ENCODE measurements at regions not wholly inside any gene's neighbourhood (a gene's known extent, or its start where the extent isn't known, plus 50 kb on each side); places are given as distances from the start of the nearest gene placed in this dataset.

DNA sequence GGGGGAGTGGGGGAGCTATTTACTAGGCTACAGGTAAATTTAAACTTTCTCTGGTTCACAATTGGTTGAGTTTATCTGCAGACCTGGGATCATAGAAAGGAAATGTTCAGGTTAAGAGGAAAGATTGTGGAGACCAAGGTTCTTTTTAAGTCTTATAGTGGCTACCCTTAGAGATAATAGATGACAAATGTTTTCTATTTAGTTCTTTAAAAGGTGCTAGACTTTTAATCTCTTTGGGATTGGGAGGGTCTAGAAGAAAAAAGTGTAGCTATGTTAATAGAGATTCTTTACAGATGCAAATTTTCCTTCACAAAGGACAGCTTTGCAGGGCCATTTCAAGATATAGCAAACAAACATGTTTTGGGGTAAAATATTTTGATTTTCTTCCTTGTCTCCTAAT, 76.0 kb downstream of the TEX13C start:
- TF ChIP-seq, protein P1, sequence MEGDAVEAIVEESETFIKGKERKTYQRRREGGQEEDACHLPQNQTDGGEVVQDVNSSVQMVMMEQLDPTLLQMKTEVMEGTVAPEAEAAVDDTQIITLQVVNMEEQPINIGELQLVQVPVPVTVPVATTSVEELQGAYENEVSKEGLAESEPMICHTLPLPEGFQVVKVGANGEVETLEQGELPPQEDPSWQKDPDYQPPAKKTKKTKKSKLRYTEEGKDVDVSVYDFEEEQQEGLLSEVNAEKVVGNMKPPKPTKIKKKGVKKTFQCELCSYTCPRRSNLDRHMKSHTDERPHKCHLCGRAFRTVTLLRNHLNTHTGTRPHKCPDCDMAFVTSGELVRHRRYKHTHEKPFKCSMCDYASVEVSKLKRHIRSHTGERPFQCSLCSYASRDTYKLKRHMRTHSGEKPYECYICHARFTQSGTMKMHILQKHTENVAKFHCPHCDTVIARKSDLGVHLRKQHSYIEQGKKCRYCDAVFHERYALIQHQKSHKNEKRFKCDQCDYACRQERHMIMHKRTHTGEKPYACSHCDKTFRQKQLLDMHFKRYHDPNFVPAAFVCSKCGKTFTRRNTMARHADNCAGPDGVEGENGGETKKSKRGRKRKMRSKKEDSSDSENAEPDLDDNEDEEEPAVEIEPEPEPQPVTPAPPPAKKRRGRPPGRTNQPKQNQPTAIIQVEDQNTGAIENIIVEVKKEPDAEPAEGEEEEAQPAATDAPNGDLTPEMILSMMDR (conservative IDR thresholded peaks at IDR 0.05; ENCODE audit: low read depth, low read length) = no peak
- H3K4me3 ChIP-seq (ENCODE audit: low read length) = no peak overlapping the region
- DNase-seq (ENCODE audit: low read depth) = no peak

DNA sequence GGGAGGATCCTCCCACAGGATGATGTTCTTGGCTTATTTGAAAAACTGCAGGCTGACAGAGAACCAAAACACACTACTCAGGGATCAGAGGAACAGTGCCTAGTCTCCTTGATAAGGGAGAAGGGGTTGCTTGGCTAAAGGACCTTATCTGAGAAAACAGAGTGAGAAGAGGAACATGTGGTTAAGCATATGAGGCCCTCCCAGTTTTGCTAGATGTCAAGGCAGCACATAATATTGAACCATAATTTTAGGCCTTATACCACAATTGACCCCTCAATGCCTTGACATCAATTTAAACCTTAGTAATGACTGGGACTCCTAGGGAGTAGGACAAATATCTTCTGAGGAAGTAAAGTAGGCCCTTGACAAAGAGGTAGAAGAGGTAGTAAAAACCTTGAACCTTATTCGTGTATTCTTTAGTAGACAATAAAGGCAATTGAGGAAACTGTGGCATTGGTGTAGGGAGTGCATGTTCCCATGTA, 79.3 kb downstream of the TEX13C start:
- TF ChIP-seq, protein P1 (conservative IDR thresholded peaks at IDR 0.05; ENCODE audit: low read depth, low read length) = no peak

DNA sequence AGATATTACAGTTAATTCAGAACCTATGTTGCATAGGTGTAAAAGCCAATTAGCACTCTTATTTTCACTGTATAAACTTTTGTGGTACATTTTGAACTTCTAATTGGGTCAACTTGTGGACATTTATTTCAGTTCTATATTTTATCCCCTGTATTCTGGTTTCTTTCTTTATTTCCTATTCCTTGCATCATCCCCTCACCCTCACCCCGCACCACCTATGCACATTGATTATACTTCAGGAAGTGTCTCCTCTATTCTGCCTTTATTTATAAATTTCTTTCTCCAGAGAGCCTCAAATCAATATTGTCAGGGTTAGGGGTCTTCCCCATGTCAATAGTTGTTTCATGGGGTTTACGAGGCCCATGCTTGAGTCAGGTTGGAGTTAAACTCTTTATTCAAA, 83.1 kb downstream of the TEX13C start:
- no peak overlapping the region for H3K4me3 ChIP-seq (ENCODE audit: low read length)
- DNase-seq (ENCODE audit: low read depth) = no peak
- TF ChIP-seq, protein P1 (conservative IDR thresholded peaks at IDR 0.05; ENCODE audit: low read depth, low read length) = no peak

More for the DNA sequence above, 79.3 kb downstream of the TEX13C start:
- no peak for DNase-seq (ENCODE audit: low read depth)
- H3K4me3 ChIP-seq (ENCODE audit: low read length) = no peak overlapping the region

DNA sequence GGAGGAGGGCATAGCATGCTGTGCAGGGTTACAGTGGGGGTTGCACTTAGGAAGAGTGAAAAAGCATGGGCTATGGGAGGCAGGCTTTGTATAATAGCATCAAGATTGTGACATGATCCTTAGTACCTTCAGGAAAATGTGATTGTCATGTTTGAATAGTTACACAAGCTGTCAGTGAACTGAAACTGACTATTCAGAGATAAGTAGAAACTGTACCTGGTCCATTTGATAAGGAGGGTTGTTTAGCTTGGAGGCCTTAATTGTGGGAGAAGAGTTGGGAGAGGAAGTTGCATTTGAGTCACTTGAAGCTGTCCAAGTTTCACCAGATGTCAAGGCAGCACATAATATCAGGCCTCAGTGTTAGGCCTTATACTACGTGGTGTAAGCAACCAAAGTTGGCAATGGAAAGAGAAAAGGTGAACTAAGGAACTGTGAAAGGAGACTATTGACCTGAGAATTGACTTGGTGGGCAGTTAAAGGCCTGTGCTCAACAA, 85.0 kb downstream of the TEX13C start:
- TF ChIP-seq, protein P1 (conservative IDR thresholded peaks at IDR 0.05; ENCODE audit: low read depth, low read length) = no peak
- H3K4me3 ChIP-seq (ENCODE audit: low read length) = no peak overlapping the region

DNA sequence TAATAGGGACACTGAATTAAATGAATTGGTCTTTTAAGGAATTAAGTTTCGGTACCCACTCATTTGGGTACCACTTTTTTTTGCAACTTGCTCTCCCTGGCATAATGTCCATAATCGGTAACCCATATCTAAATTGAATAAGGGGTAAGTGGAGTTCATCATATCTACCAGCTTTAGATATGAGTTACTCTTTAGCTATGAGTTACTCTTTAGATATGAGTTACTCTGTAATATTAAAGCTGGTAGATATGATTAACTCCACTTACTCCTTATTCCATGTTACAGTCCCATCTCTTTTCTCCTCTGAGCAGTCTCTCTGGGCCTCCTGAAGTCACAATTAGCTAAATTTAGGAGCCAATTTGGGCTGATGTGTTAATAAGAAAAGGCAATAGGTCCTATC, 85.7 kb downstream of the TEX13C start:
- TF ChIP-seq, protein P1 (conservative IDR thresholded peaks at IDR 0.05; ENCODE audit: low read depth, low read length) = no peak
- no peak overlapping the region for H3K4me3 ChIP-seq (ENCODE audit: low read length)
- no peak for DNase-seq (ENCODE audit: low read depth)

More for the DNA sequence above, 85.0 kb downstream of the TEX13C start:
- DNase-seq (ENCODE audit: low read depth) = no peak

DNA sequence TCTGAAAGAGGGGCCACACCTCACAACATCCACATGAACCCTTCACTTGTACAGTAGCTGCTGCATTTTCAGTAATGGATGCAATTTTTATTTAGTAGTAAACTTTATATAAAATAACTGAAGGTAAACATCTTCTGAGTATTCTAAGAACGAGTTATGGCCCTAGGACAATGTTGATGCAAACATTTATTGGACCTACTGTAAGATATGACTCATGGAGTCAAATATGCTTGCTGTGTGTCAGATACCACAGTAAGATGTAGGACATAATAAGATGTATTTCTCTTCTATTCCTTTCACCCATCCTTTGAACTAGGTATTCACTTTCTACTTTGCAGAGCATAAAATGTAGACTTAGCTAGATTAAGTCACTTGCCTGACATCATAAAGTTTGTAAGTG, 87.6 kb downstream of the TEX13C start:
- TF ChIP-seq, protein P1 (conservative IDR thresholded peaks at IDR 0.05; ENCODE audit: low read depth, low read length) = no peak
- no peak for DNase-seq (ENCODE audit: low read depth)
- H3K4me3 ChIP-seq (ENCODE audit: low read length) = no peak overlapping the region

DNA sequence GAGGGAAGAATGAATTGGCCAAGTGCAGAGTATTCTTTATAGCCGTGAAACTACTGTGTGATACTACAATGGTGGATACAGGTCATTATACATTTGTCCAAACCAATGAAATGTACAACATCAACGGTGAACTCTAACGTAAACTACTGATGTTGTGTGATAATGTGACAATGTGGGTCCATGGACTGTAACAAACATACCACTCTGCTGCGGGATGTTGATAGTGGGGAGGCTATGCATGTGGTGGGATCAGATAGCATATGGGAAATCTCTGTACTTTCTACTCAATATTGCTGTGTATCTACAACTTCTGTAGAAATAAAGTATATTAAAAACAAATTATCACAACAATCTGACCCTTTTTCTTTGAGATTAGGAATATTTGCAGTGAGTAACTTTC, 101.1 kb downstream of the TEX13C start:
- no peak overlapping the region for H3K4me3 ChIP-seq (ENCODE audit: low read length)
- DNase-seq (ENCODE audit: low read depth) = no peak
- TF ChIP-seq, protein P1 (conservative IDR thresholded peaks at IDR 0.05; ENCODE audit: low read depth, low read length) = no peak

Measured in retinal pigment epithelial cell (primary cell).